Keratinocyte (primary cell): ENCODE measurements at regions not wholly inside any gene's neighbourhood (a gene's known extent, or its start where the extent isn't known, plus 50 kb on each side); places are given as distances from the start of the nearest gene placed in this dataset.
A peak's percentile ranks its signal among the peaks of the same experiment; 100 is the strongest.

Experiments used
- DNase-seq: peaks from one replicate; pipeline ENCODE4 v3.0.0-alpha.2; 2011; ENCODE audit warnings: low read depth, missing footprints, low spot score
- FAIRE-seq: peaks from 2 replicates; lab custom pipeline; 2011; peaks lifted over from hg19 to GRCh38; lab: Jason Lieb, UNC
- H2AFZ ChIP-seq: 2 replicates; pipeline ENCODE4 v1.6.0; 2012; ENCODE audit warnings: low read length, control low read depth, inconsistent platforms; ENCODE audit not compliant: control insufficient read depth
- H3K27ac ChIP-seq: 2 replicates; pipeline ENCODE4 v1.5.1; 2011; ENCODE audit warnings: low read length; ENCODE audit not compliant: control insufficient read depth, insufficient read depth
- H3K27me3 ChIP-seq: 3 replicates; pipeline ENCODE4 v1.6.0; 2011; ENCODE audit warnings: low read length; ENCODE audit not compliant: control insufficient read depth, insufficient read depth; ENCODE audit errors: extremely low read depth
- H3K36me3 ChIP-seq, 2 experiments: 2 replicates in 1 of 2; 3 replicates in 1 of 2; pipeline ENCODE4 v1.5.1; 2011; ENCODE audit warnings: low read length in 2 of 2, mild to moderate bottlenecking in 1 of 2; ENCODE audit not compliant: control insufficient read depth in 2 of 2, insufficient read depth in 2 of 2; ENCODE audit errors: extremely low read depth in 1 of 2
- H3K4me1 ChIP-seq: 3 replicates; pipeline ENCODE4 v1.5.1; 2011; ENCODE audit warnings: low read length; ENCODE audit not compliant: control insufficient read depth, insufficient read depth; ENCODE audit errors: extremely low read depth
- H3K4me2 ChIP-seq: 3 replicates; pipeline ENCODE4 v1.6.0; 2011; ENCODE audit warnings: low read depth, low read length; ENCODE audit not compliant: control insufficient read depth, insufficient read depth; ENCODE audit errors: extremely low read depth
- H3K4me3 ChIP-seq, 3 experiments: fragments of 200-600 bp in 1 of 3; sonication (generic) in 1 of 3; 2 replicates in 2 of 3; 3 replicates in 1 of 3; pipeline ENCODE4 v1.5.1; 2011 to 2016; ENCODE audit warnings: low read length in 3 of 3, mild to moderate bottlenecking in 3 of 3, control low read depth in 2 of 3, inconsistent platforms in 1 of 3, low read depth in 1 of 3, mixed read lengths in 1 of 3, mixed run types in 1 of 3, moderate library complexity in 1 of 3; ENCODE audit not compliant: control insufficient read depth in 2 of 3, insufficient read depth in 2 of 3; ENCODE audit errors: extremely low read depth in 1 of 3
- H3K79me2 ChIP-seq: 2 replicates; pipeline ENCODE4 v1.6.0; 2012; ENCODE audit warnings: low read length; ENCODE audit not compliant: control insufficient read depth, insufficient read depth
- H3K9ac ChIP-seq: 3 replicates; pipeline ENCODE4 v1.6.0; 2011; ENCODE audit warnings: low read length; ENCODE audit not compliant: control insufficient read depth, insufficient read depth; ENCODE audit errors: extremely low read depth
- H3K9me1 ChIP-seq: 3 replicates; pipeline ENCODE4 v1.6.0; 2011; ENCODE audit warnings: low read length; ENCODE audit not compliant: control insufficient read depth, insufficient read depth; ENCODE audit errors: extremely low read depth
- H3K9me3 ChIP-seq: 2 replicates; pipeline ENCODE4 v1.5.1; 2012; ENCODE audit warnings: low read depth, low read length; ENCODE audit not compliant: control insufficient read depth
- H4K20me1 ChIP-seq: 3 replicates; pipeline ENCODE4 v1.6.0; 2011; ENCODE audit warnings: low read length; ENCODE audit not compliant: control insufficient read depth, insufficient read depth; ENCODE audit errors: extremely low read depth
- CTCF ChIP-seq, 3 experiments: IDR thresholded peaks in 1 of 3; conservative IDR thresholded peaks in 1 of 3; optimal IDR thresholded peaks in 1 of 3; 2 replicates in 2 of 3; 3 replicates in 1 of 3; pipeline versions ENCODE3 to v1.5.1; 2011; ENCODE audit warnings: low read length in 3 of 3, mild to moderate bottlenecking in 3 of 3, moderate library complexity in 2 of 3, control low read depth in 1 of 3, inconsistent platforms in 1 of 3; ENCODE audit not compliant: insufficient read depth in 2 of 3; ENCODE audit errors: extremely low read depth in 1 of 3
- EZH2 ChIP-seq: IDR thresholded peaks from one replicate; pipeline ENCODE4 v1.6.1; 2012; ENCODE audit warnings: inconsistent platforms, mild to moderate bottlenecking, low read length, moderate library complexity
- dilution Hi-C: fragments of 300-500 bp; cut with MboI; formaldehyde crosslinking; loops from one replicate; pipeline ENCODE4 v1.7.0; 2020; ENCODE audit warnings: low sequenced_read_pairs; ENCODE audit not compliant: extremely low pct_ligation_motif_present

DNA sequence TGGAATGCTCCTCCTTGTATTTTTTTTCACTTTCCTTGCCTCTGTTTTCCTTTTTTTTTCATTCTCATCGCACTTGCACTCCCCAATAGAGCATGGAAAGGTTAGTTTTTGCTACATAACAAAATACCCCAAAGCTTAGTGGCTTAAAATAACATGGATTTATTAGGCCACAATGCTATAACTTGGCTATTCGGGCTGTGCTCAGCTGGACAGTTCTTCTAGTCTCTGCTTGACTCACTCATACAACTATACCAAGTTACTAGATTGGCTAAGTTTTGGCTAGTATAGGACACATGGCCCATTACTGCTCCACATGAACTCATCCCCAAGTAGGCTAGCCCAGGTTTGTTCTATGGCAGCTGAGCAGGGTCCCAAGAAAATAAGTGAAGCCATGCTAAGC, 94.5 kb upstream of the ANKEF1 start:
- Histone ChIP-seq H3K4me2 (no peak overlapping the region), H2AFZ (no peak overlapping the region), H3K27ac (no peak overlapping the region), H3K9me1 (no peaks in the 10 kb centered on the region), H3K79me2 (no peaks in the 10 kb centered on the region), H3K4me3 (no peak overlapping the region), H4K20me1 (no peaks in the 10 kb centered on the region), H3K9me3 (no peaks in the 10 kb centered on the region), H3K36me3 (no peaks in the 10 kb centered on the region), H3K9ac (no peak overlapping the region), H3K4me1 (peaks cover 5% of the 10 kb centered on the region), H3K27me3 (no peaks in the 10 kb centered on the region)
- TF ChIP-seq EZH2: no peak
- no peak for TF ChIP-seq CTCF (optimal IDR thresholded peaks at IDR 0.05 in 1 of 3, IDR thresholded peaks at IDR 0.05 in 1 of 3, conservative IDR thresholded peaks at IDR 0.05 in 1 of 3; ENCODE audit: extremely low read depth in 1 of 3, insufficient read depth in 2 of 3, low read length in 3 of 3)
- DNase-seq (no peak), FAIRE-seq (peak; percentile 46)
- dilution Hi-C loops: no loop called here

DNA sequence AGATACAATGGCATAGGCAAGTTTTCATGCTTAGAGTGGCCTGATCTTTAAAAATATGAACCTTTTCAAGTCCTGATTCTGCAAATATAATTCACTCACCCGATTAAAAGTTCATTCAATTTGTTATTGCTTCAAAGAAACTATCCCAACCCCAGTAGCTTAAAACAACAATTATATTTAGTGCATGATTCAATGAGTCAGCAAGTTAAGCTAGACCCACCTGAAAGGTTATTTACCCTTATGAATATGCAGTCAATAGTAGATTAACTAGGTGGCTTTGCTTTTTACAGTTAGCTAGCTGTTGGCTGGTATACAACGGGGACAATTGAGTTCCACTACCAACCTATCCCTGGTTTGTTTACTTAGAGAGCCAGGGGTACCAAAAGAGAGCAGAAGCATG, 95.6 kb upstream of the ANKEF1 start:
- H3K9me1 ChIP-seq: no peaks in the 10 kb centered on the region
- H3K27ac ChIP-seq: no peak overlapping the region
- no peaks in the 10 kb centered on the region for H3K79me2 ChIP-seq
- no peaks in the 10 kb centered on the region for H3K9me3 ChIP-seq
- H3K4me2 ChIP-seq: no peak overlapping the region
- FAIRE-seq (no peak), DNase-seq (no peak)
- dilution Hi-C loops: no loop called here
- TF ChIP-seq CTCF (optimal IDR thresholded peaks at IDR 0.05 in 1 of 3, IDR thresholded peaks at IDR 0.05 in 1 of 3, conservative IDR thresholded peaks at IDR 0.05 in 1 of 3; ENCODE audit: extremely low read depth in 1 of 3, insufficient read depth in 2 of 3, low read length in 3 of 3) (no peak), EZH2 (no peak)
- no peaks in the 10 kb centered on the region for H3K4me1 ChIP-seq
- H4K20me1 ChIP-seq: no peaks in the 10 kb centered on the region
- no peaks in the 10 kb centered on the region for H3K27me3 ChIP-seq
- no peak overlapping the region for H2AFZ ChIP-seq
- H3K36me3 ChIP-seq: no peaks in the 10 kb centered on the region
- H3K4me3 ChIP-seq: no peak overlapping the region
- H3K9ac ChIP-seq: no peak overlapping the region
